ENCODE measurements at regions not wholly inside any gene's neighbourhood (a gene's known extent, or its start where the extent isn't known, plus 50 kb on each side); places are given as distances from the start of the nearest gene placed in this dataset.

- DNase-seq (ENCODE audit: low read depth) = no peak
- H3K4me3 ChIP-seq (ENCODE audit: low read depth, low read length) = no peak overlapping the region
- TF ChIP-seq CTCF (IDR thresholded peaks at IDR 0.05; ENCODE audit: control insufficient read depth, extremely low read depth, insufficient read depth) = no peak
Observed at GRCh38 chr5:2277886-2278285, 395.2 kb upstream of the IRX4 start.

- no peak overlapping the region for H3K4me3 ChIP-seq (ENCODE audit: low read depth, low read length)
- TF ChIP-seq CTCF (IDR thresholded peaks at IDR 0.05; ENCODE audit: control insufficient read depth, extremely low read depth, insufficient read depth) = no peak
- DNase-seq (ENCODE audit: low read depth) = no peak
Observed at GRCh38 chr5:2276101-2276500, 393.4 kb upstream of the IRX4 start.

- no peak overlapping the region for H3K4me3 ChIP-seq (ENCODE audit: low read depth, low read length)
- DNase-seq (ENCODE audit: low read depth) = no peak
- no peak for TF ChIP-seq CTCF (IDR thresholded peaks at IDR 0.05; ENCODE audit: control insufficient read depth, extremely low read depth, insufficient read depth)
Observed at GRCh38 chr5:2272755-2273154, 390.0 kb upstream of the IRX4 start.

DNA sequence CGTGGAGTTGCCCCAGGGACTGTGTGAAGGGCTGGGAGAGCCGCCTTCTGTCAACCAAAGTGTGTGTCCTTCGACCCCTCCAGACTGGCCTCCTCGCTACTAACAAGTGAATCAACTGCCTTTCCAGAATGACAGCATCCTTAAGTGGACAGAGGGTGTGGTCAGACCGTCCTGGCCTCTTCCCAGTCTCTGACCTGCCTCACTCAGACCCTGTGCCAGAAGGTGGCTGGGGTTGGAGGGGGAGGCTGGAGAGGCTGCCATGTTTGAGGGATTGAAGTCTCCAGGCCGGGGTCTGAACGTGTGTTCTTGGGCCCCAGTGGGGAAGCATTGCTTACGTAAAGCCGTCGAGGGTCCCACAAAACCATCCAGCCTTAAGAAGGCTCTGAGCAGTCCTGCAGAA is 389.3 kb upstream of the IRX4 start:
- DNase-seq (ENCODE audit: low read depth) = no peak
- H3K4me3 ChIP-seq (ENCODE audit: low read depth, low read length) = no peak overlapping the region
- TF ChIP-seq CTCF (IDR thresholded peaks at IDR 0.05; ENCODE audit: control insufficient read depth, extremely low read depth, insufficient read depth) = no peak

DNA sequence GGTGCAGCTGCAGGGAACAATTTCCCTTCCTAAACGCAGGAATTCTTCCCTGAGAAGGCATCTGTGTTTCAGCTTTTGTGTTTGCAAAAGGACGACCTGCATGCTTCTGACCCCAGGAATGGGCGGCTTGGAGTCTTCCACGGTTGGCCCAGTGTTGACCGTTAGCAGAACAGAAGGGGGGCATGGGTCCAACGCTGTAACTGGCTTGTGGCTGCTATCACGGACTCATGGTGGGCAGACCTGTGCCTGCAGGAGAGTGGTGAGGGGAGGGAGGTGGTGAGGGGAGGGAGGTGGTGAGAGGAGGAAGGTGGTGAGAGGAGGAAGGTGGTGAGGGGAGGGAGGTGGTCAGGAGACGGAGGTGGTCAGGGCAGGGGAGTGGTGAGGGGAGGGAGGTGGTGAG is 388.6 kb upstream of the IRX4 start:
- no peak overlapping the region for H3K4me3 ChIP-seq (ENCODE audit: low read depth, low read length)
- TF ChIP-seq CTCF (IDR thresholded peaks at IDR 0.05; ENCODE audit: control insufficient read depth, extremely low read depth, insufficient read depth) = no peak
- no peak for DNase-seq (ENCODE audit: low read depth)

GRCh38 chr5:2270467-2270866 is 387.7 kb upstream of the IRX4 start:
- DNase-seq (ENCODE audit: low read depth) = no peak
- TF ChIP-seq CTCF (IDR thresholded peaks at IDR 0.05; ENCODE audit: control insufficient read depth, extremely low read depth, insufficient read depth) = no peak
- H3K4me3 ChIP-seq (ENCODE audit: low read depth, low read length) = no peak overlapping the region

DNA sequence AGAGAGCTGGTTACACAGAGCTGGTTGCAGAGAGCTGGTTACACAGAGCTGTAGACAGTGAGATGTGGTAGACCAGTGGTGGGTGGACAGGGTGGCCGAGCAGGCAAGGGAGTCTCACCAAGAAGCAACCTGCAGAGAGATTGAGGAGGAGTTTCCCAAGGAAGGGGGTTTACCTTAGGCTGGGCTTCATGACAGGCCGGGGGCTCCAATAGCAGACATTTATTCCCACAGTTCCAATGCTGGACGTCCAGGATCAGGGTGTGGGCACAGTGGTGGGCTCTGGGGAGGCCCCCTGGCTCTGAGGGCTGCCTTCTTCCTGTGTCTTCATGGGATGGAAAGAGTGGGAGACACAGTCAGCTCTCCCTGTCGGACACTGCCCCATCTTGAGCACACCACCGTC is 386.9 kb upstream of the IRX4 start:
- no peak for TF ChIP-seq CTCF (IDR thresholded peaks at IDR 0.05; ENCODE audit: control insufficient read depth, extremely low read depth, insufficient read depth)
- H3K4me3 ChIP-seq (ENCODE audit: low read depth, low read length) = no peak overlapping the region
- DNase-seq (ENCODE audit: low read depth) = no peak
